Cardiac muscle cell (in vitro differentiated cells and primary cell): ENCODE measurements at regions not wholly inside any gene's neighbourhood (a gene's known extent, or its start where the extent isn't known, plus 50 kb on each side); places are given as distances from the start of the nearest gene placed in this dataset.

Source experiments
- DNase-seq, 2 donors: peaks; one replicate each; pipeline versions ENCODE4 v3.0.0 to v3.0.0-alpha.2; 2010 to 2017; ENCODE audit warnings: low read depth in 1 of 2, low spot score in 1 of 2
- H3K27ac ChIP-seq: fragments of 200-600 bp; sonication (generic); 2 replicates; pipeline ENCODE4 v1.5.1; 2016
- H3K27me3 ChIP-seq: fragments of 200-600 bp; sonication (generic); 2 replicates; pipeline ENCODE4 v1.6.0; 2016; ENCODE audit warnings: control low read depth
- H3K36me3 ChIP-seq: fragments of 200-600 bp; sonication (generic); 2 replicates; pipeline ENCODE4 v1.5.1; 2016; ENCODE audit warnings: control low read depth
- H3K4me1 ChIP-seq: fragments of 200-600 bp; sonication (generic); 2 replicates; pipeline ENCODE4 v1.8.1; 2017; ENCODE audit warnings: low read depth, mild to moderate bottlenecking, mixed run types
- H3K4me3 ChIP-seq: fragments of 200-600 bp; sonication (generic); 2 replicates; pipeline ENCODE4 v1.5.1; 2016; ENCODE audit warnings: mild to moderate bottlenecking
- H3K9me3 ChIP-seq: fragments of 200-600 bp; sonication (generic); 2 replicates; pipeline ENCODE4 v1.5.1; 2017; ENCODE audit warnings: low read depth, mild to moderate bottlenecking, control low read depth
- CTCF ChIP-seq: IDR thresholded peaks from 2 replicates; pipeline ENCODE4 v1.5.1; 2012; ENCODE audit warnings: low read depth, mild to moderate bottlenecking, low read length

- no peaks in the 10 kb centered on the region for H3K27me3 ChIP-seq
- peaks cover 27% of the 10 kb centered on the region for H3K4me1 ChIP-seq
- TF ChIP-seq CTCF = no peak
- H3K27ac ChIP-seq = peak overlapping the region; percentile 84
- H3K9me3 ChIP-seq = no peaks in the 10 kb centered on the region
- H3K36me3 ChIP-seq = no peaks in the 10 kb centered on the region
- no peak overlapping the region for H3K4me3 ChIP-seq
- DNase-seq = no peak
Observed at GRCh38 chr2:42114091-42114490, 55.1 kb upstream of the EML4 start.

GRCh38 chr2:42115588-42115987 lies 53.6 kb upstream of the EML4 start:
- peaks cover 19% of the 10 kb centered on the region for H3K4me1 ChIP-seq
- H3K27me3 ChIP-seq = no peaks in the 10 kb centered on the region
- TF ChIP-seq CTCF = no peak
- DNase-seq = no peak
- no peaks in the 10 kb centered on the region for H3K36me3 ChIP-seq
- H3K4me3 ChIP-seq = no peak overlapping the region
- H3K9me3 ChIP-seq = no peaks in the 10 kb centered on the region
- no peak overlapping the region for H3K27ac ChIP-seq

GRCh38 chr2:42116195-42117181 lies 52.7 kb upstream of the EML4 start:
- no peaks in the 10 kb centered on the region for H3K27me3 ChIP-seq
- no peaks in the 10 kb centered on the region for H3K9me3 ChIP-seq
- no peak overlapping the region for H3K4me3 ChIP-seq
- TF ChIP-seq CTCF = no peak
- H3K27ac ChIP-seq = no peak overlapping the region
- H3K36me3 ChIP-seq = no peaks in the 10 kb centered on the region
- DNase-seq = peak in 1 of 2 donors; percentile 78
- H3K4me1 ChIP-seq = peaks cover 17% of the 10 kb centered on the region

- Histone ChIP-seq H3K27me3 (no peaks in the 10 kb centered on the region), H3K27ac (no peak overlapping the region), H3K4me3 (no peak overlapping the region), H3K36me3 (no peaks in the 10 kb centered on the region), H3K9me3 (no peaks in the 10 kb centered on the region), H3K4me1 (peaks cover 17% of the 10 kb centered on the region)
- TF ChIP-seq CTCF = no peak
- no peak for DNase-seq
Observed at GRCh38 chr2:42117182-42117579, 52.0 kb upstream of the EML4 start.

GRCh38 chr2:42117923-42118753 lies 51.0 kb upstream of the EML4 start:
- no peaks in the 10 kb centered on the region for H3K27me3 ChIP-seq
- peak in 1 of 2 donors; percentile 42 for DNase-seq
- no peaks in the 10 kb centered on the region for H3K9me3 ChIP-seq
- TF ChIP-seq CTCF = no peak
- H3K4me3 ChIP-seq = no peak overlapping the region
- H3K27ac ChIP-seq = peak overlapping the region; percentile 6
- H3K4me1 ChIP-seq = peaks cover 14% of the 10 kb centered on the region
- H3K36me3 ChIP-seq = no peaks in the 10 kb centered on the region
